IPS-18c (cell line): ENCODE measurements at regions not wholly inside any gene's neighbourhood (a gene's known extent, or its start where the extent isn't known, plus 50 kb on each side); places are given as distances from the start of the nearest gene placed in this dataset.

Experiments
- H3K4me3 ChIP-seq: 2 replicates; pipeline ENCODE4 v1.7.0; 2013; ENCODE audit warnings: low read depth, mild to moderate bottlenecking, low read length, moderate library complexity; ENCODE audit not compliant: insufficient read depth
- H3K9me3 ChIP-seq: one replicate; pipeline ENCODE4 v1.6.1; 2013; ENCODE audit warnings: mild to moderate bottlenecking, low read length, moderate library complexity; ENCODE audit not compliant: control insufficient read depth, insufficient read depth

- H3K9me3 ChIP-seq: no peaks in the 10 kb centered on the region
- no peak overlapping the region for H3K4me3 ChIP-seq
Measured at GRCh38 chr1:82686774-82687173, 886.0 kb downstream of the ADGRL2 start.

GRCh38 chr1:82646888-82647287 lies 846.2 kb downstream of the ADGRL2 start:
- Histone ChIP-seq H3K4me3 (no peak overlapping the region), H3K9me3 (no peaks in the 10 kb centered on the region)

- H3K4me3 ChIP-seq: no peak overlapping the region
- H3K9me3 ChIP-seq: no peaks in the 10 kb centered on the region
Measured at GRCh38 chr1:82646336-82646735, 845.6 kb downstream of the ADGRL2 start.

- no peaks in the 10 kb centered on the region for H3K9me3 ChIP-seq
- no peak overlapping the region for H3K4me3 ChIP-seq
Measured at GRCh38 chr1:82644186-82644915, 843.6 kb downstream of the ADGRL2 start.

- no peaks in the 10 kb centered on the region for H3K9me3 ChIP-seq
Measured at GRCh38 chr1:82640352-82640751, 839.6 kb downstream of the ADGRL2 start.

GRCh38 chr1:82634266-82634665 lies 833.5 kb downstream of the ADGRL2 start:
- H3K4me3 ChIP-seq: no peak overlapping the region
- peaks cover 4% of the 10 kb centered on the region for H3K9me3 ChIP-seq

More at GRCh38 chr1:82640352-82640751, 839.6 kb downstream of the ADGRL2 start:
- no peak overlapping the region for H3K4me3 ChIP-seq

GRCh38 chr1:82632155-82632554 lies 831.4 kb downstream of the ADGRL2 start:
- Histone ChIP-seq H3K9me3 (peaks cover 4% of the 10 kb centered on the region), H3K4me3 (no peak overlapping the region)

- Histone ChIP-seq H3K9me3 (peaks cover 4% of the 10 kb centered on the region), H3K4me3 (no peak overlapping the region)
Measured at GRCh38 chr1:82628887-82629286, 828.2 kb downstream of the ADGRL2 start.

GRCh38 chr1:82625537-82625936 lies 824.8 kb downstream of the ADGRL2 start:
- peaks cover 9% of the 10 kb centered on the region for H3K9me3 ChIP-seq
- no peak overlapping the region for H3K4me3 ChIP-seq

GRCh38 chr1:82621076-82621475 lies 820.3 kb downstream of the ADGRL2 start:
- H3K4me3 ChIP-seq: no peak overlapping the region
- H3K9me3 ChIP-seq: peaks cover 5% of the 10 kb centered on the region

GRCh38 chr1:82614090-82614489 lies 813.4 kb downstream of the ADGRL2 start:
- Histone ChIP-seq H3K4me3 (no peak overlapping the region), H3K9me3 (no peaks in the 10 kb centered on the region)

GRCh38 chr1:82612986-82613385 lies 812.3 kb downstream of the ADGRL2 start:
- Histone ChIP-seq H3K9me3 (no peaks in the 10 kb centered on the region), H3K4me3 (no peak overlapping the region)

- H3K9me3 ChIP-seq: no peaks in the 10 kb centered on the region
- H3K4me3 ChIP-seq: no peak overlapping the region
Measured at GRCh38 chr1:82606546-82606945, 805.8 kb downstream of the ADGRL2 start.

- Histone ChIP-seq H3K4me3 (no peak overlapping the region), H3K9me3 (no peaks in the 10 kb centered on the region)
Measured at GRCh38 chr1:82604524-82604923, 803.8 kb downstream of the ADGRL2 start.

GRCh38 chr1:82600314-82600713 lies 799.6 kb downstream of the ADGRL2 start:
- no peak overlapping the region for H3K4me3 ChIP-seq
- no peaks in the 10 kb centered on the region for H3K9me3 ChIP-seq

- Histone ChIP-seq H3K9me3 (no peaks in the 10 kb centered on the region), H3K4me3 (no peak overlapping the region)
Measured at GRCh38 chr1:82598812-82599211, 798.1 kb downstream of the ADGRL2 start.

- Histone ChIP-seq H3K4me3 (no peak overlapping the region), H3K9me3 (no peaks in the 10 kb centered on the region)
Measured at GRCh38 chr1:82598337-82598736, 797.6 kb downstream of the ADGRL2 start.

GRCh38 chr1:82597649-82598048 lies 796.9 kb downstream of the ADGRL2 start:
- no peaks in the 10 kb centered on the region for H3K9me3 ChIP-seq
- no peak overlapping the region for H3K4me3 ChIP-seq

- no peak overlapping the region for H3K4me3 ChIP-seq
- H3K9me3 ChIP-seq: no peaks in the 10 kb centered on the region
Measured at GRCh38 chr1:82597141-82597540, 796.4 kb downstream of the ADGRL2 start.
